Pancreas (tissue), 10 donors: ENCODE measurements at regions not wholly inside any gene's neighbourhood (a gene's known extent, or its start where the extent isn't known, plus 50 kb on each side); places are given as distances from the start of the nearest gene placed in this dataset.

Source experiments
- ATAC-seq, 4 donors: fragments of 200-7000 bp; cut with Tn5 transposase; one replicate each; pipeline versions ENCODE4 v1.8.0 to v1.9.1; 2020; ENCODE audit warnings: mild to moderate bottlenecking in 4 of 4, moderate library complexity in 4 of 4
- DNase-seq, 6 donors: peaks; one replicate each; pipeline ENCODE4 v3.0.0-alpha.2; 2020
- FAIRE-seq: peaks from 2 replicates; lab custom pipeline; 2012; peaks lifted over from hg19 to GRCh38; lab: Jason Lieb, UNC
- H3K27ac ChIP-seq, 4 donors: fragments of 200-600 bp; sonication (generic); 1 replicate in 3 of 4; 2 replicates in 1 of 4; pipeline versions ENCODE4 v1.5.0 to v1.8.0; 2020
- H3K27me3 ChIP-seq, 4 donors: fragments of 200-600 bp; one replicate each; pipeline ENCODE4 v1.8.0; 2021
- H3K36me3 ChIP-seq, 3 donors: fragments of 200-600 bp; sonication (generic) in 1 of 3; one replicate each; pipeline versions ENCODE4 v1.5.0 to v1.8.0; 2020 to 2021
- H3K4me1 ChIP-seq, 3 donors: fragments of 200-600 bp; one replicate each; pipeline ENCODE4 v1.8.0; 2021
- H3K4me3 ChIP-seq, 4 donors: fragments of 200-600 bp; sonication (generic) in 2 of 4; one replicate each; pipeline versions ENCODE4 v1.5.0 to v1.8.0; 2020 to 2021
- H3K9me3 ChIP-seq, 4 donors: fragments of 200-600 bp; one replicate each; pipeline ENCODE4 v1.8.0; 2021
- WGBS, 2 donors: extraction: QIAGEN DNeasy Blood & Tissue Kit; methylation state at CpG; one replicate each; pipeline ENCODE4 v1.1.7; 2013; 5-methylcytosine and 5-hydroxymethylcytosine counted together
- intact Hi-C, 3 donors: fragments of 100-400 bp; cut with DNase I; formaldehyde crosslinking; loops; one replicate each; pipeline versions ENCODE4 v1.11.1 to v1.14.2; 2022
- TF ChIP-seq, protein P1 (sequence below), 4 donors: fragments of 200-600 bp; sonication (generic) in 3 of 4; IDR thresholded peaks; one replicate each; pipeline versions ENCODE4 v1.5.0 to v1.8.0; 2021; ENCODE audit warnings: antibody characterized with exemption in 4 of 4
- donor health status: healthy with polysubstance abuse.
- donor health status: DM: no; HTN: no; CAD: no; lungs with moderate emphysema.
- donor health status: DM: no; HTN: no; CAD: no.
- donor health status: control.
- donor health status: control.
- donor health status: Bipolar disorder and iron deficiency.
- donor health status: DM: yes; HTN: yes; CAD: no.
- donor health status: DM: no; HTN: no; CAD: no.
- donor health status: DM: no; HTN: no; CAD: no.
- donor health status: DM: yes; HTN: yes; CAD: no.

DNA sequence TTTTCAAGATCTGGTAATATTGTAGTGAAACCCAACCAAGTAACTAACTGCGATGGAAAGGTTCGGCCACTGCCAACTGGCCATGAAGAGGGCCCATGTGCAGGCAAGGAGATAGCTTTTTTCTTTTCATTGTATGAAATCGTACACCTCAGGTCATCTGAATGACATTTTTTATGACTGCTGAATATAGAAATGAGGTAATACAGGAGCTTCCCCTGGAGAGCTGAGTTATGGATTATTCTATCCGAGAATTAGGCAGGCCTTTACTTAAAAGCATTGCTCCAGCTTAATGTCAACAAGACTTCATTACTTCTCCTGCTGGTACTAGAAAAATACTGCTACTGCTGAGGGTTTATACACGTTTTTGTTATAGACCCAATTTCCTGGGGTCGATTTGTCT, 1215.6 kb downstream of the EFNB2 start:
- Histone ChIP-seq H3K9me3 (no peaks in the 10 kb centered on the region), H3K4me3 (no peak overlapping the region), H3K36me3 (no peaks in the 10 kb centered on the region), H3K27ac (no peak overlapping the region), H3K27me3 (no peaks in the 10 kb centered on the region), H3K4me1 (no peaks in the 10 kb centered on the region)
- FAIRE-seq (no peak), DNase-seq (no peak), ATAC-seq (no peak)
- TF ChIP-seq, protein P1, sequence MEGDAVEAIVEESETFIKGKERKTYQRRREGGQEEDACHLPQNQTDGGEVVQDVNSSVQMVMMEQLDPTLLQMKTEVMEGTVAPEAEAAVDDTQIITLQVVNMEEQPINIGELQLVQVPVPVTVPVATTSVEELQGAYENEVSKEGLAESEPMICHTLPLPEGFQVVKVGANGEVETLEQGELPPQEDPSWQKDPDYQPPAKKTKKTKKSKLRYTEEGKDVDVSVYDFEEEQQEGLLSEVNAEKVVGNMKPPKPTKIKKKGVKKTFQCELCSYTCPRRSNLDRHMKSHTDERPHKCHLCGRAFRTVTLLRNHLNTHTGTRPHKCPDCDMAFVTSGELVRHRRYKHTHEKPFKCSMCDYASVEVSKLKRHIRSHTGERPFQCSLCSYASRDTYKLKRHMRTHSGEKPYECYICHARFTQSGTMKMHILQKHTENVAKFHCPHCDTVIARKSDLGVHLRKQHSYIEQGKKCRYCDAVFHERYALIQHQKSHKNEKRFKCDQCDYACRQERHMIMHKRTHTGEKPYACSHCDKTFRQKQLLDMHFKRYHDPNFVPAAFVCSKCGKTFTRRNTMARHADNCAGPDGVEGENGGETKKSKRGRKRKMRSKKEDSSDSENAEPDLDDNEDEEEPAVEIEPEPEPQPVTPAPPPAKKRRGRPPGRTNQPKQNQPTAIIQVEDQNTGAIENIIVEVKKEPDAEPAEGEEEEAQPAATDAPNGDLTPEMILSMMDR (IDR thresholded peaks at IDR 0.05): no peak
- 45 to 54% methylated on average over 6 of the region's 6 CpGs for WGBS, 2 donors
- intact Hi-C loops: no loop called here

DNA sequence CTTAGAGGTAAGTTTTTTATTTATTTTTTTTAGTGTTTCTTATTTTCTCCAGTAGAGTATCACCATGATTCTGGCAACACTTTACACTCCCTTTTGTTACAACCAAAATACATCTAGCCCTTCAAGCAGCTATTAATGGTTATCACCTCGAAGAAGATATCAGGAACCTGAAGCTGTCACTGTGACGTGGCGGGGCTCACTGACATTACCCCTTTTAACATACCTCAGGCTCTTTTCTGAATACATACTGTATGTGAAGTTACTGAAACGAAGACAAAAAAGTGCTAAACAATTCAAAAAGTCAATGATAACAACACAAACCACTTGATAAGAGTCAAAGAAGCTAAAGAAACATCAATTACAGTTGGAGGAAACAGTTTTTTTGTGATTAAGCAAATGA, 1218.7 kb downstream of the EFNB2 start:
- intact Hi-C loops: no loop called here
- no peak for FAIRE-seq
- H3K27ac ChIP-seq: no peak overlapping the region

DNA sequence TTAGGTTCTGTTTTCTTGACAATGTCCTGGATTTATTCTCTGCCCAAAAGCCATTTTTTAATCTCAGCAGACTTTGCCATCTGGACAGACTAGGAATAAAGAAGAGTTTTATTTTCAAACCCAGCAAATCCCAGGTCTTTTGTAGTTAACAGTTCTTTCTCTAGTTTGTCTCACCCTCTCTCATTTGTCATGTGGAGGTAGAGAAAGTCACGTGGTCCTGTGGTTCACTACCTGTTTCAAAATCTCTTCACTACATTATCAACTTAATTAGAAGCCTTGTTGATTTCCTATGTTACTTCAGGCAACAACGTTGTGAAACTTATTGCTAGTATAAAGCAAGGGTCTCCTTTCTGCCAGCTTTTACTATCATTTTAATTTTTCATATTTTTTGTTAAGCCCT, 1222.6 kb downstream of the EFNB2 start:
- FAIRE-seq (no peak), DNase-seq (no peak), ATAC-seq (no peak)
- H3K9me3 ChIP-seq: no peaks in the 10 kb centered on the region
- no peaks in the 10 kb centered on the region for H3K27me3 ChIP-seq
- 35 to 51% methylated on average over 2 of the region's 2 CpGs for WGBS, 2 donors
- intact Hi-C loops: no loop called here
- no peaks in the 10 kb centered on the region for H3K36me3 ChIP-seq
- H3K27ac ChIP-seq: no peak overlapping the region
- TF ChIP-seq, protein P1 (IDR thresholded peaks at IDR 0.05): no peak
- H3K4me1 ChIP-seq: no peaks in the 10 kb centered on the region
- H3K4me3 ChIP-seq: no peak overlapping the region

More for the DNA sequence above, 1218.7 kb downstream of the EFNB2 start:
- H3K4me1 ChIP-seq: no peaks in the 10 kb centered on the region
- TF ChIP-seq, protein P1 (IDR thresholded peaks at IDR 0.05): no peak
- no peak overlapping the region for H3K4me3 ChIP-seq
- WGBS, 2 donors: 62 to 71% methylated on average over 4 of the region's 4 CpGs
- H3K27me3 ChIP-seq: no peaks in the 10 kb centered on the region
- no peaks in the 10 kb centered on the region for H3K36me3 ChIP-seq
- DNase-seq: no peak
- no peaks in the 10 kb centered on the region for H3K9me3 ChIP-seq
- no peak for ATAC-seq

DNA sequence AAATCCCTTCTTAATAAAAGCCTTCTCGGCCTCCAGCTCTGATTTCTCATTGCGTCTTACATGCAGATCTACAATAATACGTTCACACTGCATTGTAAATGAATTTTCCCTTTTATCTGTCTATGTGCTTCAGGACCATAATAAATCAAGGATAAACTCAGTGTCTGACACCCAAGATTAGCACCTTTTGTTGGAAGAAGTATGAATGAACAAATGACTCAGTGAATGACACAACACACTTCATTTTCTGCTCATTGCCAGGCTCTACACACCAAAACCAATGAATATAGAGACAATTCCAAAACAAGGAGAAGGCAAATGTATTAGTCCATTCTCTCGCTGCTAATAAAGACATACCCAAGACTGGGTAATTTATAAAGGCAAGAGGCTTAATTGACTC, 1224.4 kb downstream of the EFNB2 start:
- Histone ChIP-seq H3K27ac (no peak overlapping the region), H3K27me3 (no peaks in the 10 kb centered on the region), H3K9me3 (no peaks in the 10 kb centered on the region), H3K4me3 (no peak overlapping the region), H3K36me3 (no peaks in the 10 kb centered on the region), H3K4me1 (no peaks in the 10 kb centered on the region)
- WGBS, 2 donors: 84 to 93% methylated on average over 4 of the region's 4 CpGs
- no peak for ATAC-seq
- intact Hi-C loops: no loop called here
- no peak for FAIRE-seq
- TF ChIP-seq, protein P1 (IDR thresholded peaks at IDR 0.05): no peak
- DNase-seq: no peak

DNA sequence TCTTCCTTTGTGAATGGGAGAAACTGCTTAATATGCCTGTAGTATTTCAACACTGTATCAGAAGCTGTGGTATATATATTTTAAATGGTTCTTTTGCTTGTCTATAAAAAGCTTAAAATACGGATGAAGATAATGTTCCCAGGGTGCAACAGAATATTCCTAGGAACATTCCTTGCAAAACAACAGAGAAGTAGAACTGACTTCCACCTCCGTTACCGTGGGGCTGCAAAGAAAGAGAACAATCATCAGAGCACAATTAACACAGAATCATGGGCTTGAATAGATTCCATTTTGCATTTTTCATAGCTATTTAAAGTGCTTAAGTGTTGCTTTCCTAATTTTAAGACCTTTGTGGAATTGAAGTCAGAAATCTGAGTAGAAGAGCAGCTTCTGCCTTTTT, 1227.7 kb downstream of the EFNB2 start:
- TF ChIP-seq, protein P1 (IDR thresholded peaks at IDR 0.05): no peak
- no peaks in the 10 kb centered on the region for H3K4me1 ChIP-seq
- intact Hi-C loops: no loop called here
- H3K4me3 ChIP-seq: no peak overlapping the region
- DNase-seq: no peak
- H3K27ac ChIP-seq: no peak overlapping the region
- WGBS, 2 donors: 80 to 88% methylated on average over 3 of the region's 3 CpGs
- H3K27me3 ChIP-seq: no peaks in the 10 kb centered on the region
- no peak for ATAC-seq
- FAIRE-seq: no peak
- no peaks in the 10 kb centered on the region for H3K36me3 ChIP-seq
- no peaks in the 10 kb centered on the region for H3K9me3 ChIP-seq
